ENCODE measurements at regions not wholly inside any gene's neighbourhood (a gene's known extent, or its start where the extent isn't known, plus 50 kb on each side); places are given as distances from the start of the nearest gene placed in this dataset.

- TF ChIP-seq BHLHE40 (IDR thresholded peaks at IDR 0.05; ENCODE audit: borderline replicate concordance) (no peak), ARNT (IDR thresholded peaks at IDR 0.05) (no peak), FOXK2 (IDR thresholded peaks at IDR 0.05) (no peak), PKNOX1 (IDR thresholded peaks at IDR 0.05) (no peak), SP1 (IDR thresholded peaks at IDR 0.05) (no peak), ELF4 (IDR thresholded peaks at IDR 0.05) (no peak)
Observed at GRCh38 chr12:11580125-11580751, 69.2 kb upstream of the ETV6 start.
